ENCODE measurements at regions not wholly inside any gene's neighbourhood (a gene's known extent, or its start where the extent isn't known, plus 50 kb on each side); places are given as distances from the start of the nearest gene placed in this dataset.
"Not testable (repeated sequence)": the region's sequence is repeated elsewhere in the genome, so short reads cannot be mapped to it uniquely, and the experiment has no call there.

DNA sequence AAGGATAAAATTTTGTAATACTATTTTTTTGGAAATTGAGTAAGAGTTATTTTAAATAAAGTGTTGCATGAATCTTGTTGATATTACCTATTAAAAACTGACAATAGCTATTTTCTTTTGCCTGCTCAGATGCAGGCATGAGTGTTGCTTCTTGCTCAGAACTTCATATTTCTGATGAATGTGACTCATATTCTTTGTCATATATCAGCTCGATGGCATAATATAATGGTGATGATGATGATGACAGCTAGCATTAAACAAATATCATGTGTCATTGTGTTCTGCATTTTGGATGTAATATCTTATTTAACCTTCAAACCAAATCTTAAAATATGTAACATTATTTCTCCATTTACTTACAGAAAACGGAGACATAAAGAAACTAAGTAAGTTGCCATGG, 605.5 kb upstream of the FOXG1 start:
- DNase-seq (no peak), ATAC-seq (no peak)
- no peaks in the 10 kb centered on the region for H3K4me1 ChIP-seq
- TF ChIP-seq, protein P1, sequence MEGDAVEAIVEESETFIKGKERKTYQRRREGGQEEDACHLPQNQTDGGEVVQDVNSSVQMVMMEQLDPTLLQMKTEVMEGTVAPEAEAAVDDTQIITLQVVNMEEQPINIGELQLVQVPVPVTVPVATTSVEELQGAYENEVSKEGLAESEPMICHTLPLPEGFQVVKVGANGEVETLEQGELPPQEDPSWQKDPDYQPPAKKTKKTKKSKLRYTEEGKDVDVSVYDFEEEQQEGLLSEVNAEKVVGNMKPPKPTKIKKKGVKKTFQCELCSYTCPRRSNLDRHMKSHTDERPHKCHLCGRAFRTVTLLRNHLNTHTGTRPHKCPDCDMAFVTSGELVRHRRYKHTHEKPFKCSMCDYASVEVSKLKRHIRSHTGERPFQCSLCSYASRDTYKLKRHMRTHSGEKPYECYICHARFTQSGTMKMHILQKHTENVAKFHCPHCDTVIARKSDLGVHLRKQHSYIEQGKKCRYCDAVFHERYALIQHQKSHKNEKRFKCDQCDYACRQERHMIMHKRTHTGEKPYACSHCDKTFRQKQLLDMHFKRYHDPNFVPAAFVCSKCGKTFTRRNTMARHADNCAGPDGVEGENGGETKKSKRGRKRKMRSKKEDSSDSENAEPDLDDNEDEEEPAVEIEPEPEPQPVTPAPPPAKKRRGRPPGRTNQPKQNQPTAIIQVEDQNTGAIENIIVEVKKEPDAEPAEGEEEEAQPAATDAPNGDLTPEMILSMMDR (IDR thresholded peaks at IDR 0.05): no peak
- no peak overlapping the region for H3K4me3 ChIP-seq
- no peaks in the 10 kb centered on the region for H3K36me3 ChIP-seq
- no peaks in the 10 kb centered on the region for H3K27me3 ChIP-seq
- H3K27ac ChIP-seq: no peak overlapping the region
- H3K9me3 ChIP-seq: no peaks in the 10 kb centered on the region
- intact Hi-C loops (cut with DNase I): no loop called here

DNA sequence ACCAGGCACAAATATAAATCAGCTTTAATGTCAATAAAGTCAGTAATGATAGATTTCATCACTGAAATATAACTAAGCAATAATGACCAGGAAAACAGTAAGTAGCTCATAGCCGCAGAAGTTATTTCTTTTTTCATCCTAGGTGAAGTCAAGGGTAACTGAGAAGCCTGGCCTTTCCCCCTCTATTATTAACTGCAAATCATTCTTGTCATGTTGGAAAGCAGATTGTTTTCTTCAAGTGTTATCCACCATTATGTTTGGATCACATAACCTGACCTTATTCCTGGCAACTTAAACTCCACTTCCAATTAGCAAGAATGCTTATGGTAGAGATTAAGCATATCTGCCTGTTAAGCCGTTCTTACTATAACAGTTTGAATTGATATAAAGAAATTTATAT, 603.4 kb upstream of the FOXG1 start:
- no peak overlapping the region for H3K27ac ChIP-seq
- no peaks in the 10 kb centered on the region for H3K9me3 ChIP-seq
- ATAC-seq (no peak), DNase-seq (no peak)
- TF ChIP-seq, protein P1 (IDR thresholded peaks at IDR 0.05): no peak
- H3K27me3 ChIP-seq: no peaks in the 10 kb centered on the region
- H3K4me1 ChIP-seq: no peaks in the 10 kb centered on the region
- no peak overlapping the region for H3K4me3 ChIP-seq
- intact Hi-C loops (cut with DNase I): no loop called here
- H3K36me3 ChIP-seq: no peaks in the 10 kb centered on the region

DNA sequence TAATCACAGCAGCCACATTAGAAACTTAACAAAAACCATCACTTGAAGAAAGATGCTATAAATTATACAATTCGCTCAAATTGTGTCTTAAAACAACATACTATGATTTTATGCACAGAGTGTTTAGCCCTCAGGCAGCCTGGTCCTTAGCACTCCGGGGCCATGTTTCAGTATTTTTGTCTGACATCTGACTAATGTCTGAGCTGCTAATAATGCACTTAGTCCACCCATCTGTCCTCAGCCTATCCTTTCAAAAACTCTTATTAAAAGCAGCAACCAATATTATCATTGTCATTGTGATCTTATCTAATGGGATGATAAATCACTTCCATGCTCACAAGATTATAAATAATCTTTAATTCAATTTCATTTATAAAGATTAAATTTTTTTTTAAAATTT, 602.7 kb upstream of the FOXG1 start:
- Histone ChIP-seq H3K36me3 (no peaks in the 10 kb centered on the region), H3K9me3 (no peaks in the 10 kb centered on the region), H3K4me1 (no peaks in the 10 kb centered on the region), H3K4me3 (no peak overlapping the region), H3K27me3 (no peaks in the 10 kb centered on the region), H3K27ac (no peak overlapping the region)
- DNase-seq (no peak), ATAC-seq (no peak)
- intact Hi-C loops (cut with DNase I): no loop called here
- TF ChIP-seq, protein P1 (IDR thresholded peaks at IDR 0.05): no peak

DNA sequence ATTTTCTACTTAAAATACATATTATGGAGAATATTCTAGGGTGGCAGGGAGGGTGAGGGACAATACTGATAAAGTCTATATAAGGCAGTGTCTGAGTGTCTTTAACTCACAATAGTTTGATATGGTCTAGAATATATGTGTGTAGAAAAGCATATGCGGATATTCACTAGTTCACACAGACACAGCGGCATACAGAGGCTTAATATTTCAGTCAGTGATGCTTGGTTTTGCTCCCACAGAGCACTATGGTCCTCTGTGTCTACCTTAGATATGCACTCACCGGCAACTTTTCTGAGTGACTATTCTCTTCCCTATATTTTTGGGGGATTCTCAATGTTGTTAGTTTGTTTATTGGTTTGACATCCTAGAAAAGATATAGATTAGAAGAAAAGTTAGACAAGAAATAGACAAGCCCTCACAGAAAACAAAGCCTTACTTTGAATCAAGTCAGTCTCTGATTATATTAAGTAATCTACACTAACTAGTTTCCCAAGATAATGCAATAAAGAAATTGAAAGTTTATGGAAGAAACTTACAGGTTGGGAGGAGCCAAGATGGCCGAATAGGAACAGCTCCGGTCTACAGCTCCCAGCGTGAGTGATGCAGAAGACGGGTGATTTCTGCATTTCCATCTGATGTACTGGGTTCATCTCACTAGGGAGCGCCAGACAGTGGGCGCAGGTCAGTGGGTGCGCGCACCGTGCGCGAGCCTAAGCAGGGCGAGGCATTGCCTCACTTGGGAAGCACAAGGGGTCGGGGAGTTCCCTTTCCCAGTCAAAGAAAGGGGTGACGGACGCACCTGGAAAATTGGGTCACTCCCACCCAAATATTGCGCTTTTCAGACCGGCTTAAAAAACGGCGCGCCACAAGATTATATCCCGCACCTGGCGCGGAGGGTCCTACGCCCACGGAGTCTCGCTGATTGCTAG, 578.4 kb upstream of the FOXG1 start:
- H3K4me3 ChIP-seq; H3K27me3 ChIP-seq; intact Hi-C loops (cut with DNase I); ATAC-seq; H3K4me1 ChIP-seq; H3K27ac ChIP-seq; H3K36me3 ChIP-seq; H3K9me3 ChIP-seq: not testable (repeated sequence)
- DNase-seq: peak; percentile 27

DNA sequence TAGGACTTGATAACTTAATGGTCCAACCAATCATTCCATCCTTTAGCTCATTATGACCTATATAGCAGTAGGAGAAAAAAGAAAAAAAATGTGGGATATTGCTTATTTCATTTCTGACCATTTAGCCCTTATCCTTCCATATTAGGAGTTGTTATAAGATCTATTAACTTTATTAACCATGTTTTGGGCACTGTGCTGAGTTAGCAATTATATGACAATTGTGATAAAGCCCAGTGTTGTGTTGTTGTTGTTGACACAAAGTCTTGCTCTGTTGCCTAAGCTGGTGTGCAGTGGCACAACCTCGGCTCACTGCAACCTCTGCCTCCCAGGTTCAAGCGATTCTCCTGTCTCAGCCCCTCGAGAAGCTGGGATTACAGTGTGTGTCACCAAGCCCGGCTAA, 569.7 kb upstream of the FOXG1 start:
- Histone ChIP-seq H3K27ac (no peak overlapping the region), H3K27me3 (no peaks in the 10 kb centered on the region), H3K4me3 (no peak overlapping the region), H3K36me3 (no peaks in the 10 kb centered on the region), H3K4me1 (no peaks in the 10 kb centered on the region), H3K9me3 (no peaks in the 10 kb centered on the region)
- intact Hi-C loops (cut with DNase I): no loop called here
- ATAC-seq (no peak), DNase-seq (no peak)
- TF ChIP-seq, protein P1 (IDR thresholded peaks at IDR 0.05): no peak

DNA sequence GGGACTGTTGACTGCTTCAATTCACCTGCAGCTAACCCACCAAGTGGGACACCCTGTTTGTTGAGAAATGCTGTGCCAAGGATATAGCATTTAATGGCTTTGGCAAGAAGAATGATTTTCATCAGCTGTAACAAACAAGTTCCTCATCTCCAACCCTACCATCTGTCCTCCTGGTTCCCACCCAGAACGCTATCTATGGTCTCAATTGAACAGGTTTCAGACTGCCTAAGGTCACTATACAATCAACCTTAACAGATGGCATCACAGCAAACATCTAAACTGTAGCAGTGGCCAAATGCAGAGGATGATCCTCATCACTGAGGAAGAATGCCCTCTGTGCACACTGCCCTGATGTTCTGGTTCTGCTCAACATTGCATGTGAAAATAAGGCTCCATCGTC, 546.2 kb upstream of the FOXG1 start:
- H3K9me3 ChIP-seq: no peaks in the 10 kb centered on the region
- no peaks in the 10 kb centered on the region for H3K36me3 ChIP-seq
- H3K4me3 ChIP-seq: no peak overlapping the region
- no peaks in the 10 kb centered on the region for H3K27me3 ChIP-seq
- TF ChIP-seq, protein P1 (IDR thresholded peaks at IDR 0.05): no peak
- H3K27ac ChIP-seq: no peak overlapping the region
- DNase-seq (no peak), ATAC-seq (no peak)
- H3K4me1 ChIP-seq: no peaks in the 10 kb centered on the region
- intact Hi-C loops (cut with DNase I): no loop called here
